ENCODE measurements at regions not wholly inside any gene's neighbourhood (a gene's known extent, or its start where the extent isn't known, plus 50 kb on each side); places are given as distances from the start of the nearest gene placed in this dataset.

GRCh38 chr7:52620849-52621248 is 414.6 kb upstream of the POM121L12 start:
- Histone ChIP-seq H3K36me3 (no peaks in the 10 kb centered on the region), H3K27me3 (no peaks in the 10 kb centered on the region), H3K27ac (no peak overlapping the region), H3K4me1 (no peaks in the 10 kb centered on the region), H3K4me3 (no peak overlapping the region), H3K9me3 (no peaks in the 10 kb centered on the region)
- intact Hi-C loops (cut with DNase I), result no loop called here
- WGBS, 2 donors, result 84% methylated on average over 1 of the region's 1 CpG
- DNase-seq, result no peak
- no peak for TF ChIP-seq CTCF (IDR thresholded peaks at IDR 0.05)
- no peak for TF ChIP-seq EP300 (IDR thresholded peaks at IDR 0.05)
- no peak for TF ChIP-seq POLR2AphosphoS5 (IDR thresholded peaks at IDR 0.05)
- no peak for TF ChIP-seq POLR2A (IDR thresholded peaks at IDR 0.05)

DNA sequence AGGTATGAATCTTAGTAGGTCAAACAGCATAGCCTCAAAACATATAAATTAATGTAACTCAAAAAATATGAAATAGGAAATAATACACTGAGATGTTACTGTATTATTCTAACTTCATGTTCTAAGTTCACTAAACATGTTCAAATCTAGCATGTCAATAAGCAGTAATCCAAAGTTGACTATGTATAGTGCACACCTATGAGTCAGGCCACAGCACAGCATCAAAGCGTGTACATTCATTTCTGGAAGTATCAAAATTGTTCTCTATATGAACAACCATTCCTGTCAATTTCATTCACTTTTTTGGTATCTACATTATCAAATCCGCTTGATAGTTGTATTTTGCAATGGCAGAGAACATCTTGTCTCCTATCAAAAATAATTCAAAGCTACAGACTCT is 418.9 kb upstream of the POM121L12 start:
- H3K9me3 ChIP-seq, result no peaks in the 10 kb centered on the region
- intact Hi-C loops (cut with DNase I), result no loop called here
- no peaks in the 10 kb centered on the region for H3K36me3 ChIP-seq
- WGBS, 2 donors, result 89 to 90% methylated on average over 2 of the region's 2 CpGs
- H3K4me3 ChIP-seq, result no peak overlapping the region
- no peaks in the 10 kb centered on the region for H3K4me1 ChIP-seq
- TF ChIP-seq POLR2AphosphoS5 (IDR thresholded peaks at IDR 0.05) (no peak), CTCF (IDR thresholded peaks at IDR 0.05) (no peak), EP300 (IDR thresholded peaks at IDR 0.05) (no peak), POLR2A (IDR thresholded peaks at IDR 0.05) (no peak)
- no peak overlapping the region for H3K27ac ChIP-seq
- DNase-seq, result no peak
- H3K27me3 ChIP-seq, result no peaks in the 10 kb centered on the region

DNA sequence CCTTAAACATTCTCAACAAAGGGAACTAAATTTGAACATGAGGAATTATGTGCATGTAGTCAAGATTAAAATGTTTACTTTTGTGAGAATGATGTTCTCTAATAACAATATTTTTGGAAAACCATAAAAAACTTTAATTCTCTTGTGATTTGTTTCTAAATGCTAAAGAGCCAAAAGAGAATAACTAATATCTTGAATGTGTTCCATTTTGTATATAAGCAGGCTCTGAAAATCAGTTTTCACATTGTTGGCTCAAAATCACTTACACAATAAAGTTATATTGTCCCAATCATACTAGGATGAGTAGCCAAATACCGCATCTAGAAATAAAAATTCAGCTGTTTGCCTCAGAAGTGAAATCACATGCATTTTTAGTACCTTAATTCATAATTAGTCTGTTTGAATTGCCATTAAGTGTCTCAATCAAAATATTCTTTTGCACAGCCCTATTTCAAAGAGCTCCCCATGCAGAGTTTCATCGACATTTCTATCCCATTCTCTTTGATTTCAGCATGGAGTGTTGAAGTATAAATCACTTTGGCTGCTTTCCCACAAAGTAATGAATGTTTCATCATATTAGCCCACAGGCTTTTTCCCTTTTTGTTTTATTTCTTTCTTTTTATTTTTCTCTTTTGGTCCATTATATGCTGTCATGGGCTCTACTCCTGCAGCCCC is 420.3 kb upstream of the POM121L12 start:
- H3K27me3 ChIP-seq, result no peaks in the 10 kb centered on the region
- no peaks in the 10 kb centered on the region for H3K36me3 ChIP-seq
- no peaks in the 10 kb centered on the region for H3K4me1 ChIP-seq
- no peak overlapping the region for H3K4me3 ChIP-seq
- 49 to 69% methylated on average over 2 of the region's 2 CpGs for WGBS, 2 donors
- H3K27ac ChIP-seq, result no peak overlapping the region
- H3K9me3 ChIP-seq, result no peaks in the 10 kb centered on the region
- intact Hi-C loops (cut with DNase I), result no loop called here
- DNase-seq, result no peak
- TF ChIP-seq CTCF (IDR thresholded peaks at IDR 0.05) (no peak), POLR2A (IDR thresholded peaks at IDR 0.05) (no peak), EP300 (IDR thresholded peaks at IDR 0.05) (no peak), POLR2AphosphoS5 (IDR thresholded peaks at IDR 0.05) (no peak)

GRCh38 chr7:52609511-52609910 is 425.9 kb upstream of the POM121L12 start:
- intact Hi-C loops (cut with DNase I), result no loop called here
- Histone ChIP-seq H3K4me1 (no peaks in the 10 kb centered on the region), H3K36me3 (no peaks in the 10 kb centered on the region), H3K27me3 (no peaks in the 10 kb centered on the region), H3K27ac (no peak overlapping the region), H3K4me3 (no peak overlapping the region), H3K9me3 (no peaks in the 10 kb centered on the region)
- TF ChIP-seq EP300 (IDR thresholded peaks at IDR 0.05), result no peak
- no peak for TF ChIP-seq POLR2AphosphoS5 (IDR thresholded peaks at IDR 0.05)
- no peak for DNase-seq
- WGBS, 2 donors, result 91 to 92% methylated on average over 6 of the region's 6 CpGs

DNA sequence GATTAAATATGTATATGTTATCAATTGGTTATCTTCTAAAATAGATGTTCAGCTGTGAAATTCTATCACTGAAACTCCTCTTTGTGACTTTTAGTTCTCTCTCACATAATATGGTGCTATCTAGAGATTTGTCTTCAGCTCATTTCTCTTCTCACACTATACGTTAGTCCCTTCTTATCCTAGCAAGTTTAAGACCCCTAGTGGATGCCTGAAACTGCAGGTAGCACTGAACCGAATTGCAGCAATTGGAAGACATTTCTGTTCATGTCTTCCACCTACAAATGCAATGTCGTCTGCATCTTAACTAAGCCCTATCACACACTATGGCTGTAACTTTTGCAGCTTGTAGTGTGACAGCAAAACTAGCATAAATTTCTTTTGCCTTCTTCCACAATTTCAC is 442.7 kb upstream of the POM121L12 start:
- WGBS, 2 donors, result 64 to 70% methylated on average over 3 of the region's 3 CpGs
- intact Hi-C loops (cut with DNase I), result no loop called here

More for the DNA sequence above, 442.7 kb upstream of the POM121L12 start:
- Histone ChIP-seq H3K27ac (no peak overlapping the region), H3K4me3 (no peak overlapping the region), H3K4me1 (no peaks in the 10 kb centered on the region), H3K27me3 (no peaks in the 10 kb centered on the region), H3K9me3 (no peaks in the 10 kb centered on the region), H3K36me3 (no peaks in the 10 kb centered on the region)
- no peak for DNase-seq
- TF ChIP-seq POLR2A (IDR thresholded peaks at IDR 0.05), result no peak
- no peak for TF ChIP-seq POLR2AphosphoS5 (IDR thresholded peaks at IDR 0.05)
- no peak for TF ChIP-seq CTCF (IDR thresholded peaks at IDR 0.05)
- no peak for TF ChIP-seq EP300 (IDR thresholded peaks at IDR 0.05)

Data from sigmoid colon (tissue), 6 donors.